ENCODE measurements at regions not wholly inside any gene's neighbourhood (a gene's known extent, or its start where the extent isn't known, plus 50 kb on each side); places are given as distances from the start of the nearest gene placed in this dataset.
"Not testable (repeated sequence)": the region's sequence is repeated elsewhere in the genome, so short reads cannot be mapped to it uniquely, and the experiment has no call there.

DNA sequence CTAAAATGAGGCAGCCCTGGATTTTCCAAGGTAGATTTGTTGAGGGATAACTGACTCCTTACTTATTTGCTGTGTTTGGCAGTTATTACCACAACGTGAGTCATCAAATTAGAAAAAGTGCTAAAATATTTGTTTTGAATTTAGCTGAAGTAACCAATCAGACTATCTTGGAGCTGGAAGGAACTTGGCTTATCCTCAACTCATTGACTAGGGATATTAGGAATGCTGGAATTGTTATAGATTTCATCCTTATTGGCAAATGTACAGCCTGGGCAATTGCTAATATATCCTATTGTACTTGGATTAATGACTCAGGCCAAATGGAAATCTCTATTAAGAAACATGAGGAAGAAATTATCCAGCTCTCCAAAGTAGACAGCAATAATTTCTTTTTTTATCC is 1189.0 kb upstream of the LRRN3 start:
- no peaks in the 10 kb centered on the region for H4K20me1 ChIP-seq (ENCODE audit: insufficient read depth)
- H3K36me3 ChIP-seq (ENCODE audit: low read depth) = no peaks in the 10 kb centered on the region
- no peak overlapping the region for H3K27ac ChIP-seq
- H3K4me1 ChIP-seq (ENCODE audit: insufficient read depth) = no peaks in the 10 kb centered on the region
- no peaks in the 10 kb centered on the region for H3K79me2 ChIP-seq (ENCODE audit: insufficient read depth)
- no peak for TF ChIP-seq EZH2phosphoT487 (IDR thresholded peaks at IDR 0.05; ENCODE audit: insufficient read depth, low read depth)
- no peak for TF ChIP-seq EZH2 (IDR thresholded peaks at IDR 0.05; ENCODE audit: insufficient read depth, poor library complexity, severe bottlenecking)
- no peak overlapping the region for H3K4me2 ChIP-seq (ENCODE audit: unreplicated experiment)
- H3K9me2 ChIP-seq (ENCODE audit: insufficient read depth) = no peaks in the 10 kb centered on the region
- WGBS, 2 experiments (ENCODE audit: low coverage in 1 of 2, low lambda C conversion rate in 2 of 2, missing lambda C conversion rate in 2 of 2) = 0% methylated on average over 1 of the region's 1 CpG
- DNase-seq = no peak
- H3F3A ChIP-seq (ENCODE audit: insufficient read depth) = no peaks in the 10 kb centered on the region
- no peaks in the 10 kb centered on the region for H3K9me3 ChIP-seq (ENCODE audit: low read depth)
- H3K9ac ChIP-seq = no peak overlapping the region
- in situ Hi-C loops (cut with MboI) = no loop called here
- H2AFZ ChIP-seq = no peak overlapping the region
- H3K4me3 ChIP-seq = no peak overlapping the region
- H3K27me3 ChIP-seq (replicated peaks; ENCODE audit: insufficient read depth) = no peaks in the 10 kb centered on the region

DNA sequence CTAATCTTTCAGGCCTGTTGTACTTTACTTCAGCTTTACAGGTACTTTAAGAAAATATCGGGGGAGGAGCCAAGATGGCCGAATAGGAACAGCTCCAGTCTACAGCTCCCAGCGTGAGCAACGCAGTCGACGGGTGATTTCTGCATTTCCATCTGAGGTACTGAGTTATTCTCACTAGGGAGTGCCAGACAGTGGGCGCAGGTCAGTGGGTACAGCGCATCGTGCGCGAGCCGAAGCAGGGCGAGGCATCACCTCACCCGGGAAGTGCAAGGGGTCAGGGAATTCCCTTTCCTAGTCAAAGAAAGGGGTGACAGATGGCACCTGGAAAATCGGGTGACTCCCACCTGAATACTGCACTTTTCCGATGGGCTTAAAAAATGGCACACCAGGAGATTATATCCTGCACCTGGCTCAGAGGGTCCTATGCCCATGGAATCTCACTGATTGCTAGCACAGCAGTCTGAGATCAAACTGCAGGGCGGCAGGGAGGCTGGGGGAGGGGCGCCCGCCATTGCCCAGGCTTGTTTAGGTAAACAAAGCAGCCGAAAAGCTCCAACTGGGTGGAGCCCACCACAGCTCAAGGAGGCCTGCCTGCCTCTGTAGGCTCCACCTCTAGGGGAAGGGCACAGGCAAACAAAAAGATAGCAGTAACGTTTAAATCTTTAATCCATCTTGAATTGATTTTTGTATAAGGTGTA is 1185.4 kb upstream of the LRRN3 start:
- H3K27ac ChIP-seq; H3K79me2 ChIP-seq (ENCODE audit: insufficient read depth); H4K20me1 ChIP-seq (ENCODE audit: insufficient read depth); H3K9me2 ChIP-seq (ENCODE audit: insufficient read depth); H3K9me3 ChIP-seq (ENCODE audit: low read depth); H3K4me1 ChIP-seq (ENCODE audit: insufficient read depth); DNase-seq; H3K9ac ChIP-seq; H2AFZ ChIP-seq; in situ Hi-C loops (cut with MboI); H3K36me3 ChIP-seq (ENCODE audit: low read depth); H3F3A ChIP-seq (ENCODE audit: insufficient read depth); H3K4me2 ChIP-seq (ENCODE audit: unreplicated experiment); H3K27me3 ChIP-seq (replicated peaks; ENCODE audit: insufficient read depth); H3K4me3 ChIP-seq: not testable (repeated sequence)
- WGBS, 2 experiments (ENCODE audit: low coverage in 1 of 2, low lambda C conversion rate in 2 of 2, missing lambda C conversion rate in 2 of 2) = 74 to 75% methylated on average over 20 to 21 of the region's 21 CpGs

DNA sequence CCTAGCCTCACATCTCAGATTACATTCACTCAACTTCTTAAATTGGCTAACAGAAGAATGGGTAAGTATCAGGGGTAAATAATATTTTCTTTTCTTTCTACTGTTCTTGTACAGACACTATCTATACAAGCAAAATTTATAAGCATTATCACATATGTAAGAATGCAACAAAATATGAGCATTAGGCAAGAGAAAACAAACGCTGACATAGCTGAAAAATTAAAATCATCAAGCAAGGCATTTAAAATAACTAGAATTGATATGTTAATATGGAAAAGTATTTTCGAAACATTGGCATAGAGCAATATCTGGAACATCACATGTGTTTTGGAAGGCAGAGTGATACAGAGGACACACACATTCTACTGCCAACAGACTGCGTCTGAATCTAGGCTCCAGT is 1175.3 kb upstream of the LRRN3 start:
- Histone ChIP-seq H3F3A (ENCODE audit: insufficient read depth) (no peaks in the 10 kb centered on the region), H3K9me3 (ENCODE audit: low read depth) (no peaks in the 10 kb centered on the region), H3K27me3 (replicated peaks; ENCODE audit: insufficient read depth) (no peaks in the 10 kb centered on the region), H3K79me2 (ENCODE audit: insufficient read depth) (no peaks in the 10 kb centered on the region), H3K9ac (no peak overlapping the region), H3K4me2 (ENCODE audit: unreplicated experiment) (no peak overlapping the region), H3K27ac (no peak overlapping the region), H2AFZ (no peak overlapping the region), H3K4me3 (no peak overlapping the region), H3K4me1 (ENCODE audit: insufficient read depth) (no peaks in the 10 kb centered on the region), H3K36me3 (ENCODE audit: low read depth) (no peaks in the 10 kb centered on the region), H3K9me2 (ENCODE audit: insufficient read depth) (no peaks in the 10 kb centered on the region), H4K20me1 (ENCODE audit: insufficient read depth) (no peaks in the 10 kb centered on the region)
- TF ChIP-seq EZH2 (IDR thresholded peaks at IDR 0.05; ENCODE audit: insufficient read depth, poor library complexity, severe bottlenecking) (no peak), EZH2phosphoT487 (IDR thresholded peaks at IDR 0.05; ENCODE audit: insufficient read depth, low read depth) (no peak)
- WGBS, 2 experiments (ENCODE audit: low coverage in 1 of 2, low lambda C conversion rate in 2 of 2, missing lambda C conversion rate in 2 of 2) = 1 to 3% methylated on average over 3 of the region's 3 CpGs
- DNase-seq = no peak
- in situ Hi-C loops (cut with MboI) = no loop called here

DNA sequence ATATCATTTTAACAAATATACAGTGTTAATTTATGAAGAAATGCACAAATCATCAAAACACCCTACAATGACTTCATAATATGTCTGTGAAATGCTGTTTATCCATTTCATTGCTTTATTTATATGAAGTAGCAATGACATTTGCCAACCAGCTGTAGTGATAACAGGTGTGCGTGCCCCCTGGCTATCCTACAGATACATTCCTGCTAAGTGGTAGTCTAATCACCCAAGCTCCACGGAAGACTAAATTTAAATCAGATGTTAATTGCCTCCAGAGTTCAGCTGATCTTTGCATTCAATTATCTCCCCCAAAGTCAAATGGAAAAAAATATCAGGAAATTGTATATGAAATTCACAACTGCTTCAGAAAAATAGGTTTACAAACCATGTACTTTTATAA is 1164.2 kb upstream of the LRRN3 start:
- DNase-seq = no peak
- H4K20me1 ChIP-seq (ENCODE audit: insufficient read depth) = no peaks in the 10 kb centered on the region
- H3K27me3 ChIP-seq (replicated peaks; ENCODE audit: insufficient read depth) = no peaks in the 10 kb centered on the region
- H3K4me2 ChIP-seq (ENCODE audit: unreplicated experiment) = no peak overlapping the region
- no peaks in the 10 kb centered on the region for H3K4me1 ChIP-seq (ENCODE audit: insufficient read depth)
- H3F3A ChIP-seq (ENCODE audit: insufficient read depth) = no peaks in the 10 kb centered on the region
- H3K9ac ChIP-seq = no peak overlapping the region
- H2AFZ ChIP-seq = no peak overlapping the region
- no peak overlapping the region for H3K27ac ChIP-seq
- no peak overlapping the region for H3K4me3 ChIP-seq
- no peaks in the 10 kb centered on the region for H3K36me3 ChIP-seq (ENCODE audit: low read depth)
- 8 to 17% methylated on average over 2 of the region's 2 CpGs for WGBS, 2 experiments (ENCODE audit: low coverage in 1 of 2, low lambda C conversion rate in 2 of 2, missing lambda C conversion rate in 2 of 2)
- in situ Hi-C loops (cut with MboI) = no loop called here
- no peaks in the 10 kb centered on the region for H3K9me2 ChIP-seq (ENCODE audit: insufficient read depth)
- TF ChIP-seq EZH2phosphoT487 (IDR thresholded peaks at IDR 0.05; ENCODE audit: insufficient read depth, low read depth) (no peak), EZH2 (IDR thresholded peaks at IDR 0.05; ENCODE audit: insufficient read depth, poor library complexity, severe bottlenecking) (no peak)
- H3K9me3 ChIP-seq (ENCODE audit: low read depth) = no peaks in the 10 kb centered on the region
- no peaks in the 10 kb centered on the region for H3K79me2 ChIP-seq (ENCODE audit: insufficient read depth)

DNA sequence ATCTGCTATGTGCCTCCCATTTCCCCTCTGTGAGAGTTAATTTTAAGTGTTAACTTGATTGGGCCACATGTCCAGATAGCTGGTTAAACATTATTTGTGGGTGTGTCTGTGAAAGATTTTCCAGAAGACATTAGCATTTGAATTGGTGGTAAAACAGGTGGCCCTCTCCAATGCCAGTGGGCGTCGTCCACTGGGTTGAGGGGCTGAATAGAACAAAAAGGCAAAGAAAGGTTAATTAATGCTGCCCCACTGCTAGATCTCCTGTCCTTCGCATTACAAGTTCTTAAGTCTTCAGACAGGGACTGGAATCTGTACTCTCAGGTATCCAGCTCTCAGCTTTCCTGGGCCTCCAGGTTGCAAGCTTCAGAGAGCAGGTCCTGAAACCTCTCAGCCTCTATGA is 1160.9 kb upstream of the LRRN3 start:
- Histone ChIP-seq H4K20me1 (ENCODE audit: insufficient read depth) (no peaks in the 10 kb centered on the region), H2AFZ (no peak overlapping the region), H3K9ac (no peak overlapping the region), H3K4me3 (no peak overlapping the region), H3K9me3 (ENCODE audit: low read depth) (no peaks in the 10 kb centered on the region), H3K27ac (no peak overlapping the region), H3K4me2 (ENCODE audit: unreplicated experiment) (no peak overlapping the region), H3F3A (ENCODE audit: insufficient read depth) (no peaks in the 10 kb centered on the region), H3K9me2 (ENCODE audit: insufficient read depth) (no peaks in the 10 kb centered on the region), H3K79me2 (ENCODE audit: insufficient read depth) (no peaks in the 10 kb centered on the region), H3K4me1 (ENCODE audit: insufficient read depth) (no peaks in the 10 kb centered on the region), H3K36me3 (ENCODE audit: low read depth) (no peaks in the 10 kb centered on the region), H3K27me3 (replicated peaks; ENCODE audit: insufficient read depth) (no peaks in the 10 kb centered on the region)
- WGBS, 2 experiments (ENCODE audit: low coverage in 1 of 2, low lambda C conversion rate in 2 of 2, missing lambda C conversion rate in 2 of 2) = 42 to 52% methylated on average over 3 of the region's 3 CpGs
- TF ChIP-seq EZH2 (IDR thresholded peaks at IDR 0.05; ENCODE audit: insufficient read depth, poor library complexity, severe bottlenecking) = no peak
- TF ChIP-seq EZH2phosphoT487 (IDR thresholded peaks at IDR 0.05; ENCODE audit: insufficient read depth, low read depth) = no peak
- DNase-seq = no peak
- in situ Hi-C loops (cut with MboI) = no loop called here
